Loucy (cell line): ENCODE measurements at regions not wholly inside any gene's neighbourhood (a gene's known extent, or its start where the extent isn't known, plus 50 kb on each side); places are given as distances from the start of the nearest gene placed in this dataset.

Experiments used
- H2AFZ ChIP-seq: fragments of 200-600 bp; sonication (generic); 2 replicates; pipeline ENCODE4 v1.6.0; 2016; ENCODE audit warnings: antibody characterized with exemption, mild to moderate bottlenecking, low read length, moderate library complexity
- H3F3A ChIP-seq: fragments of 200-600 bp; 2 replicates; pipeline ENCODE4 v1.6.0; 2016; ENCODE audit warnings: antibody characterized with exemption, low read depth, mild to moderate bottlenecking
- H3K27me3 ChIP-seq: fragments of 200-600 bp; sonication (generic); 2 replicates; pipeline ENCODE4 v1.6.1; 2014; ENCODE audit warnings: low read length, mild to moderate bottlenecking; ENCODE audit not compliant: insufficient read depth, poor library complexity, severe bottlenecking
- H3K36me3 ChIP-seq: fragments of 200-600 bp; sonication (generic); 2 replicates; pipeline ENCODE4 v1.6.1; 2016; ENCODE audit warnings: low read length; ENCODE audit not compliant: insufficient read depth
- H3K4me1 ChIP-seq: fragments of 200-600 bp; sonication (generic); 2 replicates; pipeline ENCODE4 v1.5.1; 2014; ENCODE audit warnings: low read length, mild to moderate bottlenecking; ENCODE audit not compliant: insufficient read depth, poor library complexity, severe bottlenecking
- H3K4me2 ChIP-seq: fragments of 200-600 bp; sonication (generic); 2 replicates; pipeline ENCODE4 v1.6.0; 2014; ENCODE audit warnings: antibody characterized with exemption, low read length, low read depth, mild to moderate bottlenecking; ENCODE audit not compliant: poor library complexity, severe bottlenecking
- H3K4me3 ChIP-seq: fragments of 200-600 bp; sonication (generic); 2 replicates; pipeline ENCODE4 v1.5.1; 2014; ENCODE audit warnings: low read length, mild to moderate bottlenecking, mixed read lengths; ENCODE audit not compliant: poor library complexity, severe bottlenecking
- H3K79me2 ChIP-seq: fragments of 200-600 bp; sonication (generic); 2 replicates; pipeline ENCODE4 v1.6.1; 2014; ENCODE audit warnings: low read length; ENCODE audit not compliant: insufficient read depth
- H3K9ac ChIP-seq: fragments of 200-600 bp; sonication (generic); 2 replicates; pipeline ENCODE4 v1.6.0; 2014; ENCODE audit warnings: mild to moderate bottlenecking, low read depth, low read length, moderate library complexity; ENCODE audit not compliant: poor library complexity, severe bottlenecking
- H3K9me2 ChIP-seq: fragments of 200-600 bp; sonication (generic); replicated peaks from 2 replicates; pipeline ENCODE4 v1.6.1; 2016; ENCODE audit warnings: low read depth, low read length, mixed read lengths
- H3K9me3 ChIP-seq: fragments of 200-600 bp; sonication (generic); 2 replicates; pipeline ENCODE4 v1.6.1; 2014; ENCODE audit warnings: mild to moderate bottlenecking, antibody characterized with exemption, low read length, low read depth; ENCODE audit not compliant: insufficient read depth
- H4K20me1 ChIP-seq: fragments of 200-600 bp; sonication (generic); 2 replicates; pipeline ENCODE4 v1.6.0; 2014; ENCODE audit warnings: antibody characterized with exemption, low read length, mild to moderate bottlenecking; ENCODE audit not compliant: insufficient read depth, poor library complexity, severe bottlenecking
- CTCF ChIP-seq: fragments of 200-600 bp; sonication (generic); conservative IDR thresholded peaks from 2 replicates; pipeline ENCODE4 v1.5.1; 2014; ENCODE audit warnings: mild to moderate bottlenecking, antibody characterized with exemption, low read length
- EZH2phosphoT487 ChIP-seq: fragments of 200-600 bp; IDR thresholded peaks from 2 replicates; pipeline ENCODE4 v1.6.1; 2018; ENCODE audit warnings: antibody characterized with exemption, mild to moderate bottlenecking, moderate library complexity, borderline replicate concordance

- Histone ChIP-seq H3K27me3 (no peaks in the 10 kb centered on the region), H3K9ac (no peak overlapping the region), H3K4me1 (no peaks in the 10 kb centered on the region), H2AFZ (no peak overlapping the region), H3K9me2 (no peaks in the 10 kb centered on the region), H3K9me3 (no peaks in the 10 kb centered on the region), H4K20me1 (no peaks in the 10 kb centered on the region), H3F3A (no peaks in the 10 kb centered on the region), H3K36me3 (no peaks in the 10 kb centered on the region), H3K4me2 (no peak overlapping the region), H3K79me2 (no peaks in the 10 kb centered on the region), H3K4me3 (no peak overlapping the region)
- TF ChIP-seq CTCF (no peak), EZH2phosphoT487 (no peak)
These were observed 464.7 kb upstream of the CELF2 start for GRCh38 chr10:10552948-10553347.

- Histone ChIP-seq H3F3A (no peaks in the 10 kb centered on the region), H3K36me3 (no peaks in the 10 kb centered on the region), H3K4me2 (no peak overlapping the region), H3K9me3 (no peaks in the 10 kb centered on the region), H3K27me3 (no peaks in the 10 kb centered on the region), H3K79me2 (no peaks in the 10 kb centered on the region), H3K9me2 (no peaks in the 10 kb centered on the region), H3K4me1 (no peaks in the 10 kb centered on the region), H2AFZ (no peak overlapping the region), H3K9ac (no peak overlapping the region), H3K4me3 (no peak overlapping the region), H4K20me1 (no peaks in the 10 kb centered on the region)
- TF ChIP-seq CTCF (no peak), EZH2phosphoT487 (no peak)
These were observed 453.4 kb upstream of the CELF2 start for GRCh38 chr10:10564081-10564794.

- Histone ChIP-seq H3K4me2 (no peak overlapping the region), H3K27me3 (no peaks in the 10 kb centered on the region), H4K20me1 (no peaks in the 10 kb centered on the region), H3K79me2 (no peaks in the 10 kb centered on the region), H3K9me3 (no peaks in the 10 kb centered on the region), H3F3A (no peaks in the 10 kb centered on the region), H3K36me3 (no peaks in the 10 kb centered on the region), H3K9me2 (no peaks in the 10 kb centered on the region), H3K9ac (no peak overlapping the region), H3K4me3 (no peak overlapping the region), H2AFZ (no peak overlapping the region), H3K4me1 (no peaks in the 10 kb centered on the region)
- TF ChIP-seq EZH2phosphoT487 (no peak), CTCF (no peak)
These were observed 440.7 kb upstream of the CELF2 start for GRCh38 chr10:10576937-10577336.
